ENCODE measurements at regions not wholly inside any gene's neighbourhood (a gene's known extent, or its start where the extent isn't known, plus 50 kb on each side); places are given as distances from the start of the nearest gene placed in this dataset.

- Histone ChIP-seq H3K4me1 (ENCODE audit: control insufficient read depth, low read length) (no peaks in the 10 kb centered on the region), H3K79me2 (ENCODE audit: control insufficient read depth, low read length) (no peaks in the 10 kb centered on the region), H3K27ac (ENCODE audit: low read depth, low read length) (no peak overlapping the region), H3K36me3 (ENCODE audit: control insufficient read depth, low read length) (no peaks in the 10 kb centered on the region), H3K4me2 (ENCODE audit: low read length) (no peak overlapping the region), H3K9me2 (replicated peaks; ENCODE audit: control insufficient read depth, low read length) (no peaks in the 10 kb centered on the region), H3K4me3 (ENCODE audit: low read length) (no peak overlapping the region), H3K9me3 (ENCODE audit: control insufficient read depth, insufficient read depth, low read length) (no peaks in the 10 kb centered on the region), H4K20me1 (ENCODE audit: control insufficient read depth, insufficient read depth, low read depth, low read length) (no peaks in the 10 kb centered on the region), H3K27me3 (ENCODE audit: control insufficient read depth, low read length) (0 out of 2 replicates have a peak, but pooled peaks cover 2% of the 10 kb centered on the region), H3F3A (ENCODE audit: control insufficient read depth, insufficient read depth) (no peaks in the 10 kb centered on the region)
- TF ChIP-seq EZH2phosphoT487 (IDR thresholded peaks at IDR 0.05; ENCODE audit: borderline replicate concordance, low read length), result no peak
- no peak for TF ChIP-seq CTCF (IDR thresholded peaks at IDR 0.05; ENCODE audit: low read depth, low read length, poor library complexity, severe bottlenecking)
These were observed 65.7 kb upstream of the SDK1 start for GRCh38 chr7:3235322-3235721.

DNA sequence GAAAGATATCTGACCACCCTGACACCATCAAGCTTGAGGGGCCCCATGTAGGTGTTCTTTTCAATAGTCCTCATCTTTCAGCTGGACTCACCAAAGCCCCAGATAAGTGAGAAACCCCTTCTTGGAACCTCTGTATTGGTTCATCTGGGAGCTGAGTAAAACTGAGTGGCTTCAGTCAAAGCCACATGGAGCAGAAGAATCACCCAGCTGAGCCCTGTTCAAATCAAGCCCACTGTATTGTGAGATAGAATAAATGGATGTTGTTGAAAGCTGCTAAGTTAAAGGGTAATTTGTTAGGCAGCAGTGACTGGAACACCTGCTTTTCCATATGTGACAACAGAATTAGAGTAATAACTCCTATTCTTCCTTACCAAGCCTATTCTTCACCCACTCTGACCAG, 64.8 kb upstream of the SDK1 start:
- Histone ChIP-seq H3K36me3 (ENCODE audit: control insufficient read depth, low read length) (no peaks in the 10 kb centered on the region), H3K4me2 (ENCODE audit: low read length) (no peak overlapping the region), H4K20me1 (ENCODE audit: control insufficient read depth, insufficient read depth, low read depth, low read length) (no peaks in the 10 kb centered on the region), H3K27ac (ENCODE audit: low read depth, low read length) (no peak overlapping the region), H3K79me2 (ENCODE audit: control insufficient read depth, low read length) (no peaks in the 10 kb centered on the region), H3K4me1 (ENCODE audit: control insufficient read depth, low read length) (no peaks in the 10 kb centered on the region), H3K27me3 (ENCODE audit: control insufficient read depth, low read length) (0 out of 2 replicates have a peak, but pooled peaks cover 2% of the 10 kb centered on the region), H3F3A (ENCODE audit: control insufficient read depth, insufficient read depth) (no peaks in the 10 kb centered on the region), H3K4me3 (ENCODE audit: low read length) (no peak overlapping the region), H3K9me2 (replicated peaks; ENCODE audit: control insufficient read depth, low read length) (no peaks in the 10 kb centered on the region), H3K9me3 (ENCODE audit: control insufficient read depth, insufficient read depth, low read length) (no peaks in the 10 kb centered on the region)
- TF ChIP-seq EZH2phosphoT487 (IDR thresholded peaks at IDR 0.05; ENCODE audit: borderline replicate concordance, low read length) (no peak), CTCF (IDR thresholded peaks at IDR 0.05; ENCODE audit: low read depth, low read length, poor library complexity, severe bottlenecking) (no peak)

DNA sequence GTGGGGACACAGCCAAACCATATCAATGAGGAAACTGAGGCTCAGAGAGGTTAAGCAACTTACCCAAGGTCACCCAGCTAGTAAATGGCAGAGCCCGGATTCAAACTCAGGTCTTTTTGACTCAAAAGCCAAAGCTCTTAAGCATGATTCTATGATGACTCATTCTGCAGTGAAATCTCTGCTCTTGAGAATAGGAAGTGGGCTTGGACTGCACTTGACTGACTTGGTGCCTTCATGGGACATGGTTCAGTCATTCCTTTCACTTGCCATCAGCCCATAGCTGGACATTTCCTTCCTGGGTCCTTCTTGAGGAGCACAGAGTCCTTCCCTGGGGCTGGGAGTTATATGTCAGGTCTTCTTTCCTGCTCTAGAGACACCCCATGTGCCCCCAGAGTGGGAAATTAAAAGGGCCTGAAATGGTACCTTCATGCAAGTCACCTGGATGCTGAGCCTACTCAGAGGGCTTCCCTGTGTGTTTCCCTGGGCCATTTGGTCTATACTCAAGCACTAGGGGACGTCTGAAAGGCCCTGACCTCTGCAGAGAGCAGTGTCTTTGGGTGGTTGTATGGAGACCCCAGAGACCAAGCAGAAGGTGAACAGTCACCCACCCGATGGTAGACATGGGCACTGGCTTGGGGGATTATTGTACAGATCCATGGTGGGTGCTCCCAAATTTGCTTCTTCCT, 62.4 kb upstream of the SDK1 start:
- Histone ChIP-seq H4K20me1 (ENCODE audit: control insufficient read depth, insufficient read depth, low read depth, low read length) (no peaks in the 10 kb centered on the region), H3K4me3 (ENCODE audit: low read length) (no peak overlapping the region), H3K4me2 (ENCODE audit: low read length) (no peak overlapping the region), H3K79me2 (ENCODE audit: control insufficient read depth, low read length) (no peaks in the 10 kb centered on the region), H3K27me3 (ENCODE audit: control insufficient read depth, low read length) (0 out of 2 replicates have a peak, but pooled peaks cover 2% of the 10 kb centered on the region), H3K9me3 (ENCODE audit: control insufficient read depth, insufficient read depth, low read length) (no peaks in the 10 kb centered on the region), H3K9me2 (replicated peaks; ENCODE audit: control insufficient read depth, low read length) (no peaks in the 10 kb centered on the region), H3K36me3 (ENCODE audit: control insufficient read depth, low read length) (no peaks in the 10 kb centered on the region), H3F3A (ENCODE audit: control insufficient read depth, insufficient read depth) (no peaks in the 10 kb centered on the region), H3K4me1 (ENCODE audit: control insufficient read depth, low read length) (no peaks in the 10 kb centered on the region), H3K27ac (ENCODE audit: low read depth, low read length) (no peak overlapping the region)
- TF ChIP-seq CTCF (IDR thresholded peaks at IDR 0.05; ENCODE audit: low read depth, low read length, poor library complexity, severe bottlenecking), result no peak
- TF ChIP-seq EZH2phosphoT487 (IDR thresholded peaks at IDR 0.05; ENCODE audit: borderline replicate concordance, low read length), result no peak
